ENCODE measurements at regions not wholly inside any gene's neighbourhood (a gene's known extent, or its start where the extent isn't known, plus 50 kb on each side); places are given as distances from the start of the nearest gene placed in this dataset.

GRCh38 chr6:5871296-5871695 lies 135.4 kb downstream of the NRN1 start:
- peak; percentile 42 for DNase-seq
- Histone ChIP-seq H3F3A (ENCODE audit: insufficient read depth, low read length) (peaks cover 36% of the 10 kb centered on the region), H3K4me3 (ENCODE audit: low read length) (no peak overlapping the region), H2AFZ (ENCODE audit: low read length) (no peak overlapping the region), H3K79me2 (ENCODE audit: low read length) (no peaks in the 10 kb centered on the region), H3K36me3 (replicated peaks; ENCODE audit: insufficient read depth, low read length) (no peaks in the 10 kb centered on the region), H3K27me3 (replicated peaks; ENCODE audit: insufficient read depth, low read length) (no peaks in the 10 kb centered on the region), H3K4me2 (ENCODE audit: low read depth, low read length) (peak overlapping the region; percentile 7; the same call in 1 of the 2 replicates), H4K20me1 (ENCODE audit: insufficient read depth, low read length) (no peaks in the 10 kb centered on the region), H3K9me3 (replicated peaks; ENCODE audit: insufficient read depth, low read length) (no peaks in the 10 kb centered on the region), H3K9ac (ENCODE audit: low read length) (no peak overlapping the region), H3K27ac (ENCODE audit: low read length) (peak overlapping the region; percentile 85; the same call in 1 of the 2 replicates), H3K9me2 (replicated peaks; ENCODE audit: insufficient read depth, low read length) (no peaks in the 10 kb centered on the region), H3K4me1 (ENCODE audit: low read length) (peaks cover 67% of the 10 kb centered on the region)
- TF ChIP-seq EZH2phosphoT487 (IDR thresholded peaks at IDR 0.05; ENCODE audit: low read length): no peak
- TF ChIP-seq EZH2 (optimal IDR thresholded peaks at IDR 0.05; ENCODE audit: low read depth, low read length): no peak
- no peak for TF ChIP-seq CTCF (IDR thresholded peaks at IDR 0.05; ENCODE audit: low read length)

GRCh38 chr6:5869676-5870075 lies 137.0 kb downstream of the NRN1 start:
- H3K9me2 ChIP-seq (replicated peaks; ENCODE audit: insufficient read depth, low read length): no peaks in the 10 kb centered on the region
- H2AFZ ChIP-seq (ENCODE audit: low read length): no peak overlapping the region
- no peaks in the 10 kb centered on the region for H3K36me3 ChIP-seq (replicated peaks; ENCODE audit: insufficient read depth, low read length)
- peak overlapping the region; percentile 59 for H3K4me2 ChIP-seq (ENCODE audit: low read depth, low read length)
- H3K27me3 ChIP-seq (replicated peaks; ENCODE audit: insufficient read depth, low read length): no peaks in the 10 kb centered on the region
- no peaks in the 10 kb centered on the region for H3K79me2 ChIP-seq (ENCODE audit: low read length)
- H3K4me1 ChIP-seq (ENCODE audit: low read length): peaks cover 67% of the 10 kb centered on the region
- H3K27ac ChIP-seq (ENCODE audit: low read length): peak overlapping the region; percentile 85
- H3K9ac ChIP-seq (ENCODE audit: low read length): peak overlapping the region; percentile 32
- H3K4me3 ChIP-seq (ENCODE audit: low read length): peak overlapping the region; percentile 15; the same call in 1 of the 2 replicates
- peak; percentile 84 for DNase-seq
- TF ChIP-seq EZH2 (optimal IDR thresholded peaks at IDR 0.05; ENCODE audit: low read depth, low read length) (no peak), EZH2phosphoT487 (IDR thresholded peaks at IDR 0.05; ENCODE audit: low read length) (no peak), CTCF (IDR thresholded peaks at IDR 0.05; ENCODE audit: low read length) (no peak)
- no peaks in the 10 kb centered on the region for H3K9me3 ChIP-seq (replicated peaks; ENCODE audit: insufficient read depth, low read length)
- H3F3A ChIP-seq (ENCODE audit: insufficient read depth, low read length): peaks cover 36% of the 10 kb centered on the region
- no peaks in the 10 kb centered on the region for H4K20me1 ChIP-seq (ENCODE audit: insufficient read depth, low read length)

- Histone ChIP-seq H2AFZ (ENCODE audit: low read length) (no peak overlapping the region), H3F3A (ENCODE audit: insufficient read depth, low read length) (peaks cover 36% of the 10 kb centered on the region), H3K9me2 (replicated peaks; ENCODE audit: insufficient read depth, low read length) (no peaks in the 10 kb centered on the region), H3K4me2 (ENCODE audit: low read depth, low read length) (peak overlapping the region; percentile 59), H3K9ac (ENCODE audit: low read length) (peak overlapping the region; percentile 30; the same call in 1 of the 2 replicates), H3K36me3 (replicated peaks; ENCODE audit: insufficient read depth, low read length) (no peaks in the 10 kb centered on the region), H3K79me2 (ENCODE audit: low read length) (no peaks in the 10 kb centered on the region), H3K4me1 (ENCODE audit: low read length) (peaks cover 63% of the 10 kb centered on the region), H3K9me3 (replicated peaks; ENCODE audit: insufficient read depth, low read length) (no peaks in the 10 kb centered on the region), H3K27ac (ENCODE audit: low read length) (peak overlapping the region; percentile 85), H3K4me3 (ENCODE audit: low read length) (peak overlapping the region; percentile 15; the same call in 1 of the 2 replicates), H4K20me1 (ENCODE audit: insufficient read depth, low read length) (no peaks in the 10 kb centered on the region), H3K27me3 (replicated peaks; ENCODE audit: insufficient read depth, low read length) (no peaks in the 10 kb centered on the region)
- no peak for TF ChIP-seq EZH2 (optimal IDR thresholded peaks at IDR 0.05; ENCODE audit: low read depth, low read length)
- TF ChIP-seq EZH2phosphoT487 (IDR thresholded peaks at IDR 0.05; ENCODE audit: low read length): no peak
- no peak for TF ChIP-seq CTCF (IDR thresholded peaks at IDR 0.05; ENCODE audit: low read length)
- DNase-seq: peak; percentile 72
Observed at GRCh38 chr6:5869261-5869660, 137.5 kb downstream of the NRN1 start.

Data from MM.1S (cell line).